GM21786 (cell line): ENCODE measurements at regions not wholly inside any gene's neighbourhood (a gene's known extent, or its start where the extent isn't known, plus 50 kb on each side); places are given as distances from the start of the nearest gene placed in this dataset.

Experiments used
- ATAC-seq: cut with Tn5 transposase; IDR thresholded peaks from one replicate; pipeline ENCODE4 v1.9.1; 2021; ENCODE audit not compliant: unreplicated experiment

GRCh38 chr12:123078120-123078465, 72.8 kb downstream of the PITPNM2 start:
- no peak for ATAC-seq

- ATAC-seq, result no peak
Measured at GRCh38 chr12:123077298-123078119, 73.4 kb downstream of the PITPNM2 start.

GRCh38 chr12:123076604-123077297, 74.1 kb downstream of the PITPNM2 start:
- ATAC-seq, result peak; percentile 61

- ATAC-seq, result no peak
Measured at GRCh38 chr12:123075646-123076171, 75.2 kb downstream of the PITPNM2 start.

- no peak for ATAC-seq
Measured at GRCh38 chr12:123075087-123075645, 75.7 kb downstream of the PITPNM2 start.

GRCh38 chr12:123073962-123074801, 76.7 kb downstream of the PITPNM2 start:
- no peak for ATAC-seq

- no peak for ATAC-seq
Measured at GRCh38 chr12:123073292-123073691, 77.6 kb downstream of the PITPNM2 start.

GRCh38 chr12:123071857-123072256, 79.0 kb downstream of the PITPNM2 start:
- no peak for ATAC-seq

GRCh38 chr12:123071099-123071800, 79.6 kb downstream of the PITPNM2 start:
- no peak for ATAC-seq

GRCh38 chr12:123070267-123071081, 80.4 kb downstream of the PITPNM2 start:
- ATAC-seq, result no peak

- ATAC-seq, result no peak
Measured at GRCh38 chr12:123069436-123070266, 81.2 kb downstream of the PITPNM2 start.

- no peak for ATAC-seq
Measured at GRCh38 chr12:123067654-123068053, 83.2 kb downstream of the PITPNM2 start.

- no peak for ATAC-seq
Measured at GRCh38 chr12:123066384-123066710, 84.5 kb downstream of the PITPNM2 start.

GRCh38 chr12:123065676-123066383, 85.1 kb downstream of the PITPNM2 start:
- ATAC-seq, result no peak

- no peak for ATAC-seq
Measured at GRCh38 chr12:123064885-123065619, 84.6 kb downstream of the ARL6IP4 start.

- ATAC-seq, result no peak
Measured at GRCh38 chr12:123064366-123064765, 83.9 kb downstream of the ARL6IP4 start.

- no peak for ATAC-seq
Measured at GRCh38 chr12:123063535-123063934, 83.1 kb downstream of the ARL6IP4 start.
